T-helper 1 cell treated with Interleukin-12 subunit alpha and Interleukin-12 subunit beta and Interleukin-4 antibody, amounts not matched to agents 30 μg/mL and 1 μg/mL, for 36 hours (primary cell): ENCODE measurements at regions not wholly inside any gene's neighbourhood (a gene's known extent, or its start where the extent isn't known, plus 50 kb on each side); places are given as distances from the start of the nearest gene placed in this dataset.

Source experiments
- H3K27ac Mint-ChIP-seq: one replicate; pipeline ENCODE4 v1.8.0; 2021; ENCODE audit warnings: mild to moderate bottlenecking, mixed read lengths
- H3K27me3 Mint-ChIP-seq: one replicate; pipeline ENCODE4 v1.8.0; 2021; ENCODE audit warnings: low read depth, mixed read lengths
- H3K36me3 Mint-ChIP-seq: one replicate; pipeline ENCODE4 v1.8.0; 2021; ENCODE audit warnings: low read depth, mixed read lengths
- H3K4me1 Mint-ChIP-seq: one replicate; pipeline ENCODE4 v1.8.0; 2021; ENCODE audit warnings: low read depth, mixed read lengths
- H3K4me3 Mint-ChIP-seq: one replicate; pipeline ENCODE4 v1.8.0; 2021; ENCODE audit warnings: mild to moderate bottlenecking, moderate library complexity, mixed read lengths
- H3K9me3 Mint-ChIP-seq: one replicate; pipeline ENCODE4 v1.8.0; 2021; ENCODE audit warnings: mixed read lengths

- H3K4me3 Mint-ChIP-seq = no peak overlapping the region
- no peaks in the 10 kb centered on the region for H3K36me3 Mint-ChIP-seq
- no peaks in the 10 kb centered on the region for H3K9me3 Mint-ChIP-seq
- H3K27me3 Mint-ChIP-seq = peaks cover 10% of the 10 kb centered on the region
- no peaks in the 10 kb centered on the region for H3K4me1 Mint-ChIP-seq
- H3K27ac Mint-ChIP-seq = no peak overlapping the region
These were observed 407.9 kb upstream of the NPVF start for GRCh38 chr7:25636168-25636567.

GRCh38 chr7:25636871-25637283 is 408.6 kb upstream of the NPVF start:
- Mint-ChIP-seq H3K27me3 (peaks cover 4% of the 10 kb centered on the region), H3K4me3 (no peak overlapping the region), H3K36me3 (no peaks in the 10 kb centered on the region), H3K27ac (no peak overlapping the region), H3K9me3 (no peaks in the 10 kb centered on the region), H3K4me1 (no peaks in the 10 kb centered on the region)

DNA sequence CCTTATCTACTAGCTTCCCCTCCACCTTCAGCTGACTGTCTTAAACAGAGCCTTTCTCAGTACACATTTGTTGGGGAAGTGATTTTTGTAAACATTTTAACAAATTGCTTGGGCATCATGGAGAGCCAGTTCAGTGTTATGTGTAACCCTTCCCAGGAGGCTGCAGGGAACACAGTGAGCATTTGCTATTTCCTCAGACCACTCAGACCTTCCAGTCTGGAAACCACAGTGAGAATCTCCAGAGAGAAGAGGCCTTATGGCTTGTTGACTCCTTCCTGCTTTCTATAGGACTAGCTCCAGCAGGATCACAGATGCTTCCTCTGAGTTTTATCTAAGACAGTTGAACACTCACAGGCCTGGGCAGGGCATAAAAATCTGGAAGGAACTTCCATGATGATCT is 409.8 kb upstream of the NPVF start:
- Mint-ChIP-seq H3K4me3 (no peak overlapping the region), H3K9me3 (no peaks in the 10 kb centered on the region), H3K27me3 (no peaks in the 10 kb centered on the region), H3K27ac (no peak overlapping the region), H3K36me3 (no peaks in the 10 kb centered on the region), H3K4me1 (no peaks in the 10 kb centered on the region)

- Mint-ChIP-seq H3K4me3 (no peak overlapping the region), H3K9me3 (no peaks in the 10 kb centered on the region), H3K4me1 (no peaks in the 10 kb centered on the region), H3K27me3 (no peaks in the 10 kb centered on the region), H3K36me3 (no peaks in the 10 kb centered on the region), H3K27ac (no peak overlapping the region)
These were observed 410.4 kb upstream of the NPVF start for GRCh38 chr7:25638590-25639244.

GRCh38 chr7:25642849-25643248 is 414.6 kb upstream of the NPVF start:
- H3K36me3 Mint-ChIP-seq = no peaks in the 10 kb centered on the region
- H3K27ac Mint-ChIP-seq = no peak overlapping the region
- no peaks in the 10 kb centered on the region for H3K4me1 Mint-ChIP-seq
- H3K4me3 Mint-ChIP-seq = no peak overlapping the region
- H3K9me3 Mint-ChIP-seq = no peaks in the 10 kb centered on the region
- H3K27me3 Mint-ChIP-seq = no peaks in the 10 kb centered on the region

DNA sequence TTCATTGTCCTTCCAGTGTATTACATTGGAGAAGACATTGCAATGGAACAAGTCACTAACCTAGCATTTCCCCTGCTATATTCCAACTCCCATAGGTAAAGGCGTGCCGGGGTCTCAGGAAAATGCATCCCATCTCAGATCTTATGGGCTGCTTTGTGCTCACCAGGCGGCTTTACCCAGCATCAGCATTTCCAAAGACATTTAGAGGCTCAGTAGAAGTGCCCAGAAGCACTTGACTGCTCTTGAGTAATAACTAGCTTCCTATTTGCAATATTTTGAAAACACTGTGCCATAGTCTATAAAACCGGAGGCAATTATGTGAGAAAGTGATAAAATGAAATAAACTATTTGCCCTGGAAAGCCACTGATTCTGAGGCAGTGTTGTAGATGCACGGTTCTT is 415.0 kb upstream of the NPVF start:
- Mint-ChIP-seq H3K4me1 (no peaks in the 10 kb centered on the region), H3K9me3 (no peaks in the 10 kb centered on the region), H3K4me3 (no peak overlapping the region), H3K36me3 (no peaks in the 10 kb centered on the region), H3K27me3 (no peaks in the 10 kb centered on the region), H3K27ac (no peak overlapping the region)

DNA sequence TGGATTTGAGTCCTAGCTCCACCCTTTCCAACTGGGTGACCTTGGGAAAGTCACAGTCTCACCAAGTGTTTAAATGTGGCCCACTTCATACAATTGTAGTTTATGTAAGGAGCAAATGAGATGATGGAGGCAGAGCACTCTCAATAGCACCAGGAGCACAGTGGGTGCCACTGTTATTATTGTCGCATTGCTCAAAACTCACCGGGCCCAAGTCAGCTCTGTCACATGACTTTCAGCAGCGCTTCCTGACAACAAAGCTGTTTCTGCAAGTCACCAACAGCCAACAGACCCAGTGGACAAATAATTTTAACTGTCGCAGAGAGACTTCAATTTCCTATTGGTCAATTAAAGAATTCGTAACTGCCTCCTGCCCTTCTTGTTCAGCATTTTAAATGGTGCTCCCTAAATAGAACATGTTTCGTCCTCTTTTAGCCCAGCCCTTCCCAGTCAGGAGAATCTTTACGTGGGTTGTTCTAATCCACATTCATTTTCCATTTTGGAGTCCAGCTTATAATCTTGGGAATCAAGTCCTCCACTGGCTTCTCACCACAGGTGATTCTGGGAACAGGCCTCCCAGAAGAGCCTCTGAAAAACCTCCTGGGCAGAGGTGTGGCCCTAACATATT is 415.6 kb upstream of the NPVF start:
- no peak overlapping the region for H3K27ac Mint-ChIP-seq
- no peaks in the 10 kb centered on the region for H3K36me3 Mint-ChIP-seq
- no peak overlapping the region for H3K4me3 Mint-ChIP-seq
- H3K4me1 Mint-ChIP-seq = no peaks in the 10 kb centered on the region
- H3K9me3 Mint-ChIP-seq = no peaks in the 10 kb centered on the region
- no peaks in the 10 kb centered on the region for H3K27me3 Mint-ChIP-seq

DNA sequence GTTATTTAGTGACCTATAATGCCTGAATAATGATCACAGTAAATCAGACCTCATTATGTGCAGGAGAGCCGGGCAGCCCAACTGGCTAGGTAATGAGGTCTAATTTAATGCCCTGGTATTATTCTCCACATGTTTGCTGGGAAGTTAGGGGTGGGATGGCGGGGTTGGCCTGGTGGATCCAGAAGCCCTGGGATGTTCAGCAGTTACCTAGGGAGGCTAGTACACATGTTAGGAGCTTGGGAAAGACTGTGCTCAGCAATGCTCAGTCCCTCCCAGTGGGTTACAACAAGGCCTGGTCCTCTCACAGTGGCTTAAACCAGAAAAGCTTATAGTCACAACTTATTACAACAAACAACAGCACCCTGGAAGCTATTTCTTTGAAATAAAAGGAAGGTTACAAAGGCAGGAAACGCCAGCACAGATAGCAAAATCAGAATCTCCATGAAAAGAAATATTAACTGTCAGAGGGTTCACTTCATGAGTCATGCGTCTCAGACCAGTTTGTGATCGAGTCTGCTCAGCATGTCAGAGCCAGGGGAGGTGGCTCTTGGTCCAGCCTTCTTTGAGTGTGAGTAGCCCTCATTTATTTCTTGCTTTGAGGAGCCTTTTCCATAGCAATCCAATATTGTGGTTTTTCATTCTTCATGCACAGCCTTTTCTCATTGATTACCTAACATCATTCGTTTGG is 418.6 kb upstream of the NPVF start:
- H3K4me3 Mint-ChIP-seq = no peak overlapping the region

DNA sequence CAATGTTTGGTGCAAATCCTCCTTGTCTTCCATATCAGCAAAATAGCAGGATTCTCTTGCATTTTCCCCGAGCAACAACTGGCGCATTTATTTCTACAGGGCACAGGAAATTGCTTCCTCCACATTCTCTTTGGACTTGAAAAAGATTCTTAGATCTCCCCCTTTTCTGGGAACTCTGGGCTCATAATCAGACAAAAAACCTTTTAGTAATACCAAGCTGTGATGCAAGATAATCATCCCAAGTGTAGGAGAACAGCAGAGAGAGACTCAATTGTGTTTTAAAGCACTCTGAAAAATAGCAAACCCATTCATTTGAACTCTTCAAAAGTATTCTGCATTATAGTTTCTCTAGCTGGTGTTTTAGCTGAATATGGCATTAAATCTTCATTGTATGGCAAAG is 419.6 kb upstream of the NPVF start:
- Mint-ChIP-seq H3K36me3 (no peaks in the 10 kb centered on the region), H3K9me3 (no peaks in the 10 kb centered on the region), H3K4me3 (no peak overlapping the region), H3K27me3 (no peaks in the 10 kb centered on the region), H3K4me1 (no peaks in the 10 kb centered on the region), H3K27ac (no peak overlapping the region)

More for the DNA sequence above, 418.6 kb upstream of the NPVF start:
- no peak overlapping the region for H3K27ac Mint-ChIP-seq
- H3K27me3 Mint-ChIP-seq = no peaks in the 10 kb centered on the region
- H3K36me3 Mint-ChIP-seq = no peaks in the 10 kb centered on the region
- no peaks in the 10 kb centered on the region for H3K4me1 Mint-ChIP-seq
- no peaks in the 10 kb centered on the region for H3K9me3 Mint-ChIP-seq

DNA sequence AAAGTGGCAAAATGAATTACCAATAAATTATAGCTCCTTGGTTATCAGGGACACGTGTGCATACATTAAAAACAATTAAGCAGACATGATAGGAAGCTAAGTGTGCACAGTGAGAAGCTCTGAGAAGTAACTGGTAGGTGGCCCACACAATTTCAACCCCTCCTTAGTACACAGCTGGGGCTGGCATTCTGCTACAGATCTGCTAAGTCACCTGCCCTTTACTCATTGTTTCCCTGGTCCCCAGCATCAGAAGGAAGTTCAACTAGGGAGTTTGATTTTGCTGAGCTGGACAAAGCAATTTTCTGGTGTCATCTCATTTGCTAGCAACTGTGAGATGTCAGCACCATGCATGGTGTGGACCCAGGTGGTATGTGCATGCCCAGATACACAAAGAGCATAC is 424.1 kb upstream of the NPVF start:
- Mint-ChIP-seq H3K9me3 (no peaks in the 10 kb centered on the region), H3K36me3 (no peaks in the 10 kb centered on the region)

DNA sequence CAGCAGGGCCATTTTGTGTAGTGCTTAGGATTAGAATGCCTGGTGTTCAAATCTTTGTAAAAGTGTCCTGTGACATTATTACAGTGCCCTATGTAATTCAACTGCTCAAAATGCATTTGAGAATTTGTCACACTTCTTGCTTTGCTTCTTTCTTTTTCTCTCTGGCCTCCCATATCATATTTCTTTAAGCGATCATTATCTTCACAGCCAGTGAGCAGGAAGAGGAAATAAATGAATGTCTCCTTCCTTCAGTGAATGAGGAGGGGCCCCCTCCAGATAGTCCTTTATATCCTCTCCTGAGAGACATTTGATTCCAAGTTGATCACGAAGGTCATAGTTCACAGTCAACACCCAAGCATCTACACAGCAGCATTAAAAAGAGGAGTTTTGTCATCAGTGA is 425.1 kb upstream of the NPVF start:
- no peaks in the 10 kb centered on the region for H3K4me1 Mint-ChIP-seq
- no peak overlapping the region for H3K4me3 Mint-ChIP-seq
- H3K9me3 Mint-ChIP-seq = no peaks in the 10 kb centered on the region
- H3K36me3 Mint-ChIP-seq = no peaks in the 10 kb centered on the region
- H3K27me3 Mint-ChIP-seq = no peaks in the 10 kb centered on the region
- no peak overlapping the region for H3K27ac Mint-ChIP-seq

More for the DNA sequence above, 424.1 kb upstream of the NPVF start:
- no peak overlapping the region for H3K27ac Mint-ChIP-seq
- no peaks in the 10 kb centered on the region for H3K27me3 Mint-ChIP-seq
- no peaks in the 10 kb centered on the region for H3K4me1 Mint-ChIP-seq
- H3K4me3 Mint-ChIP-seq = no peak overlapping the region

DNA sequence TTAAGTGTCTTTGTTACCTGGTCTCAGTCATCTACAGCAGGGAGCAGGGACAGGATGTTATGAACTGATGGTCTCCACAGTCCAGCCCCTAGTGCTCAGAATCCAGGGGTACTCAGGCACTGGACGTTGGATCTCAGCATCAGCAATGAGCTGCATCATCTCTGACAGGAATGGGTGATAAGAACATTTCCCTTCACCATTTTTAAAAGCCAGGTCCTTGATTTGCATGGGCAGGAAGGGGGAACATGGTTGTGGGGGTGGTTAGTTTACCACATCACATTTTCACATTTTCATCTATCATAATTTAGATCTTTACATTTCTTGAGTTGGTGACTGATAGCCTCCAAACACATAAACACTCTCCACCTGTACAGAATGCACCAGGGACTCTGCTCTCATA is 427.8 kb upstream of the NPVF start:
- Mint-ChIP-seq H3K4me1 (no peaks in the 10 kb centered on the region), H3K9me3 (no peaks in the 10 kb centered on the region), H3K27ac (no peak overlapping the region), H3K4me3 (no peak overlapping the region), H3K27me3 (no peaks in the 10 kb centered on the region), H3K36me3 (no peaks in the 10 kb centered on the region)

GRCh38 chr7:25656581-25657026 is 428.3 kb upstream of the NPVF start:
- Mint-ChIP-seq H3K4me1 (no peaks in the 10 kb centered on the region), H3K36me3 (no peaks in the 10 kb centered on the region), H3K27me3 (no peaks in the 10 kb centered on the region), H3K4me3 (no peak overlapping the region), H3K27ac (no peak overlapping the region), H3K9me3 (no peaks in the 10 kb centered on the region)

GRCh38 chr7:25658375-25658774 is 430.1 kb upstream of the NPVF start:
- no peaks in the 10 kb centered on the region for H3K36me3 Mint-ChIP-seq
- no peak overlapping the region for H3K4me3 Mint-ChIP-seq
- peaks cover 6% of the 10 kb centered on the region for H3K27me3 Mint-ChIP-seq
- no peaks in the 10 kb centered on the region for H3K4me1 Mint-ChIP-seq
- H3K27ac Mint-ChIP-seq = no peak overlapping the region
- H3K9me3 Mint-ChIP-seq = no peaks in the 10 kb centered on the region

DNA sequence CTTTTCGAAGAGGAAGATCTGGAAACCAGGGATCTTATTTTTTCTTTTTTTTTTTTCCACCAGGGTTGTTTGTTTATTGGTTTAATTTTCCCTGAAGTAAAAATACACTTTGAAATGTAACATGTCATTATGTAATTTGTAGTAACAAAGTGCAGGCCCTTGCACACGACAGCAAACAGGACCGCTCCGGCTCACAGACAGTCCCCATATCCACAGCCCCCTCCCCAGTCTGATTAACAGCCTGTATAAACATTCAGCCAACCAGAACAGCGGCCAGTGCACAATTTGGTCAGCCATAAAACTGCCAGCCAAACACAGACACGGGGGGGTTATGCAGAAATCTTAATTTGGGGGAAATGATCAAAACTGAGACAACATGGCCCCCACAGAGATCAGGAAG is 431.6 kb upstream of the NPVF start:
- Mint-ChIP-seq H3K27ac (no peak overlapping the region), H3K4me1 (peaks cover 4% of the 10 kb centered on the region), H3K4me3 (no peak overlapping the region), H3K27me3 (peaks cover 11% of the 10 kb centered on the region), H3K9me3 (no peaks in the 10 kb centered on the region), H3K36me3 (no peaks in the 10 kb centered on the region)
